GM18870 (cell line): ENCODE measurements at regions not wholly inside any gene's neighbourhood (a gene's known extent, or its start where the extent isn't known, plus 50 kb on each side); places are given as distances from the start of the nearest gene placed in this dataset.

Source experiments
- ATAC-seq: cut with Tn5 transposase; IDR thresholded peaks from one replicate; pipeline ENCODE4 v1.9.1; 2021; ENCODE audit warnings: moderate library complexity; ENCODE audit not compliant: unreplicated experiment

- no peak for ATAC-seq
Measured at GRCh38 chr12:118606690-118607089, 230.3 kb downstream of the SUDS3 start.

- no peak for ATAC-seq
Measured at GRCh38 chr12:118607831-118608230, 231.5 kb downstream of the SUDS3 start.

GRCh38 chr12:118608770-118609344 lies 232.5 kb downstream of the SUDS3 start:
- ATAC-seq: no peak

- ATAC-seq: no peak
Measured at GRCh38 chr12:118611295-118611694, 234.9 kb downstream of the SUDS3 start.

GRCh38 chr12:118611770-118612169 lies 235.4 kb downstream of the SUDS3 start:
- ATAC-seq: no peak

- ATAC-seq: no peak
Measured at GRCh38 chr12:118617611-118618450, 241.5 kb downstream of the SUDS3 start.

- no peak for ATAC-seq
Measured at GRCh38 chr12:118618695-118619094, 242.3 kb downstream of the SUDS3 start.

- no peak for ATAC-seq
Measured at GRCh38 chr12:118625050-118625675, 248.8 kb downstream of the SUDS3 start.

- no peak for ATAC-seq
Measured at GRCh38 chr12:118633071-118633470, 256.7 kb downstream of the SUDS3 start.

GRCh38 chr12:118635276-118635675 lies 258.9 kb downstream of the SUDS3 start:
- no peak for ATAC-seq

GRCh38 chr12:118637767-118638370 lies 261.5 kb downstream of the SUDS3 start:
- ATAC-seq: no peak

GRCh38 chr12:118641249-118641648 lies 264.9 kb downstream of the SUDS3 start:
- ATAC-seq: no peak

GRCh38 chr12:118645219-118645618 lies 268.9 kb downstream of the SUDS3 start:
- ATAC-seq: no peak

- no peak for ATAC-seq
Measured at GRCh38 chr12:118649765-118650585, 273.6 kb downstream of the SUDS3 start.

- ATAC-seq: no peak
Measured at GRCh38 chr12:118650586-118650960, 274.2 kb downstream of the SUDS3 start.

GRCh38 chr12:118651487-118651886 lies 275.1 kb downstream of the SUDS3 start:
- ATAC-seq: no peak

GRCh38 chr12:118655588-118655987 lies 279.2 kb downstream of the SUDS3 start:
- ATAC-seq: no peak

GRCh38 chr12:118680356-118680963 lies 300.9 kb upstream of the SRRM4 start:
- ATAC-seq: no peak

- ATAC-seq: no peak
Measured at GRCh38 chr12:118682656-118683055, 298.7 kb upstream of the SRRM4 start.

- ATAC-seq: no peak
Measured at GRCh38 chr12:118685983-118686607, 295.2 kb upstream of the SRRM4 start.
